T1000 (cell line): ENCODE measurements at regions not wholly inside any gene's neighbourhood (a gene's known extent, or its start where the extent isn't known, plus 50 kb on each side); places are given as distances from the start of the nearest gene placed in this dataset.
"Not testable (repeated sequence)": the region's sequence is repeated elsewhere in the genome, so short reads cannot be mapped to it uniquely, and the experiment has no call there.

Source experiments
- DNase-seq: peaks from one replicate; lab custom pipeline; 2025; ENCODE audit warnings: mixed read lengths; lab: John Stamatoyannopoulos, UW

- DNase-seq = no peak
These were observed 1100.7 kb upstream of the MIR17HG start for GRCh38 chr13:90246687-90247345.

DNA sequence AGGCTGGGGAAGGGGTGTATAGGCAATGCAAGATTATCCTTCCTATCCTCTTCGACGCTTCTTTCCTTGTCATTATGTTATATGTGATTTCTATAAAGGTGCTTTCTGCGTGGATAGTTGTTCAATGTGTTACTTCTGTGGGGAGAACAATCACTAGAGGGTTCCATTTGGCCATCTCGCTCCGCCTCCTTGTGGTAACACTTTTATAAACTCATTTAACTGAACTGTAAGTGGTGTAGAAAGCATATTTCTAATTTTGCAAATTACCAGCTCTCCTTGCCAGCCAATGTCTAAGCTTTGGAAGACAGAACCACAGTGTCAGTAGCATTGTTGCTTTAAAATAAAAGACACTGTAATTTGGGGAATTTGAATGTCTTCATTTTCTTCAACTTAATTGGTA lies 1093.7 kb upstream of the MIR17HG start:
- no peak for DNase-seq

GRCh38 chr13:90254437-90254836 lies 1093.0 kb upstream of the MIR17HG start:
- no peak for DNase-seq

DNA sequence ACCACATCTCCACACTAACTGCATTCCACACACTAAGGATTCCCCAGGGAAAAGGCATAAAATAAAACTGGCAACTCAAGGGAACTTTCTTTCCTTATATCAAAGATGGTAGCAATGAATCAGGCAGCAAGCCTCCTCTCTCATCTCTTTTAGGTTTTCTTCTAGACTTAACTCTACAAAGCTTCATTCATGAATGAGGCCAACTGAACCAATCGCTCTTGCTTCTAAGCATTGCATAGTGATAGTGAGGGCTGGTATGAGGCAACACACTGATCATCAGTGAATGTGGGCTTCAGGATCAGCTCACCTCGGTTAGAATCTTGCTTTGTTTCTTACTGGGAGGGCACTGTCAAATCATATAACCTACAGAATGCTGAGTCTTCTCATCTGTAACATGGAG lies 1090.7 kb upstream of the MIR17HG start:
- no peak for DNase-seq

GRCh38 chr13:90258129-90258528 lies 1089.4 kb upstream of the MIR17HG start:
- no peak for DNase-seq

GRCh38 chr13:90261343-90261742 lies 1086.1 kb upstream of the MIR17HG start:
- no peak for DNase-seq

- DNase-seq = no peak
These were observed 1077.3 kb upstream of the MIR17HG start for GRCh38 chr13:90270226-90270625.

- no peak for DNase-seq
These were observed 1075.1 kb upstream of the MIR17HG start for GRCh38 chr13:90272356-90272755.

DNA sequence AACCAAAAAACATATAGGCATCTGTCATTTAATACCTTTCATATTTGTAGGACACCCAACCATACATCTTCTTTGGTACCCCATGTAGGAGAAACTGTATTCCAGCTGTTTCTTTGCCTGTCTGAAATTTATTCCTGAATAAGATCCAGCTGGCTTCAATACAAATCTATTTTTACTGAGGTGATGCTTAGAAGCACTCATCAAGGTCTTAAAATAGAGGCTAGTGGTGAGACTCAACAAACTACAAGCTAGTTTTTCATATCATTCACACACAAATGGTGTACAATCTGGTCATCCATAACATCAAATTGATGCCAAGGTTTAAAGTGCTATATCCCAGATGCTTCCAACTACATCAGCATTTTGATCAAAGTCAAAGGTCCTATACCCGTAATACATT lies 1071.3 kb upstream of the MIR17HG start:
- DNase-seq = no peak

DNA sequence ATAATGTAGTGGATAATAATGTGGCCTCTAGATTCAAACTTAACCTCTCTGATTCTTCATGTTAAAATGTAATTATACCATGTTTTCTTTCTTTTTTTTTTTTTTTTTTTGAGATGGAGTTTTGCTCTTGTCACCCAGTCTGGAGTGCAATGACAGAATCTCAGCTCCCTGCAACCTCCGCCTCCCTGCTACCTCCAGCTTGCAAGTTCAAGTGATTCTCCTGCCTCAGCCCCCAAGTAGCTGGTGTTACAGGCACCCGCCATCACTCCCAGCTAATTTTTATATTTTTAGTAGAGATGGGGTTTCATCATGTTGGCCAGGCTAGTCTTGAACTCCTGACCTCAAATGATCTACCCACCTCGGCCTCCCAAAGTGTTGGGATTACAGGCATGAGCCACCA lies 1069.3 kb upstream of the MIR17HG start:
- not testable (repeated sequence) for DNase-seq

GRCh38 chr13:90281709-90282108 lies 1065.8 kb upstream of the MIR17HG start:
- no peak for DNase-seq

DNA sequence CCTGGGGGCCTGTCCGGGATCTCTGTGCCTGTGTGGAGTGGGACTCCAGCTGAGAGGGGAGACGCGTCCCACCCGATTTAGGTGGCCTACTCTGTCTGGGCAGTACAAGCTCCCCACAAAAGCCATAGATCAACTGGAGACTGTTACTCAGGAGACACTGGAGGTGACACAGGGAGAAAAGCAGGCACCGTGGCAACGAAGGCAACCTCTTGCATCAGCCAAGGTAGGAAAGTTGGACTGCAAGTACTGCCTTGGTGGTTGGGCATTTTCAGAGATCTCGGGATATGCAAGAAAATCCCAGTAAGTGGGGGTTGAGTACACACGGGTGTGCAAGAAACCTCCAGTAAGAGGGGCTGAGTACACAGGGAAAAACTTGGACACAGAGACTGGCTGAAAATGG lies 1060.0 kb upstream of the MIR17HG start:
- DNase-seq = no peak

- DNase-seq = no peak
These were observed 1053.6 kb upstream of the MIR17HG start for GRCh38 chr13:90293793-90294361.

GRCh38 chr13:90299238-90299637 lies 1048.2 kb upstream of the MIR17HG start:
- DNase-seq = no peak

DNA sequence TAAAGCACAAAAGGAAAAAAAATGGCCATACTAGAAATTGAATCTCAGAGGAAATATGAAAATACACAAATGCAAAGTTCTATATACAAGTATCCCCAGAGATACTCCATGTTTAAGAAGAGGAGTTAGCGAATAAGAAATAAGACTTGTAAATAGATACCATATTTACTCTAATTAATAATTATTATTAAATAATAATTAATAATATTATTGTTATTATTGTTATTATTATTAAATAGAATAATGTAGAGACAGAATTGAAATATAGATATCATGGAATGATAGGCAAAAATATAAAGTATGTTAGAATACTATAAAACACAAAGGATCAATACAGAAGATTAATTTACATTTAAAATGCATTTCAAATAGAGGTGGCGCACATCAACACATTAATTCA lies 1047.5 kb upstream of the MIR17HG start:
- DNase-seq = no peak

DNA sequence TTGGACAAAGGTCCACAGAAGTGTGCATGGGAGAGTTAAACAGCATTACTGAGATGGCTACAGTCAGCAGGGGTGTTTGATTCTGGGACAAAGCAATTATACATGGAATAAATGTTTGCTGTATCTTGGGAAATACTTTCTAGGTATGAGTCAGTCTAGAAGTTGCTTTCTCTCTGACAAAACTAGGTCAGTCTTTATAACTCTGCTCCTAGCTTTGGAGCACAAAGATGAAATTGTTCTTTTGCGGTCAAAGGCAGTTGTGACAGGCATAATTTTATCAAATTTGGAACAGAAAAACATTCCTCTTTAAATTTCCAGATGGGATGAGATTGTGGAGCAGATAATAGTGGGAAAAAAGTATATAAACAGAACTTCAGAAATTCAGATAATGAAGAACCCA lies 1045.4 kb upstream of the MIR17HG start:
- DNase-seq = no peak

- DNase-seq = no peak
These were observed 1041.7 kb upstream of the MIR17HG start for GRCh38 chr13:90305796-90306195.

GRCh38 chr13:90307136-90307535 lies 1040.4 kb upstream of the MIR17HG start:
- no peak for DNase-seq

GRCh38 chr13:90308249-90308648 lies 1039.2 kb upstream of the MIR17HG start:
- DNase-seq = no peak

DNA sequence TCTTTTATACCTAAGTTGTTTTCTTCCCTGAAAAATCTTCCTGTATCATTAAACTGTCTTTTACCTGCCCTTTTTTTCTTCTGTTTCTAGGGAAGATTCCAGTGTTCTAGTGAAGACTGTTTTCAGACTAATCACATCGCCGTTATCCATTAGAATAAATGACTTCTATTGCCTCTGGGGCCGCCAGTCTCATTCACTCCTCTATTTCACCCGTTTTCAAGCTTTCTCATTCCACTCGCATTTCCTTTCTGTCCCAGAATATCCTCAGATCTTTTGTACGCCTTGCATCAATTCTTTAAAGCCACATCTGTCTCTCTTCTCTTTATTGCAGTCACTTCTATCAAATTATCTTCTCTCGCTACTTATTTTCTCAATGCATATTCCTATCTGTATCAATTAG lies 1035.6 kb upstream of the MIR17HG start:
- DNase-seq = no peak

DNA sequence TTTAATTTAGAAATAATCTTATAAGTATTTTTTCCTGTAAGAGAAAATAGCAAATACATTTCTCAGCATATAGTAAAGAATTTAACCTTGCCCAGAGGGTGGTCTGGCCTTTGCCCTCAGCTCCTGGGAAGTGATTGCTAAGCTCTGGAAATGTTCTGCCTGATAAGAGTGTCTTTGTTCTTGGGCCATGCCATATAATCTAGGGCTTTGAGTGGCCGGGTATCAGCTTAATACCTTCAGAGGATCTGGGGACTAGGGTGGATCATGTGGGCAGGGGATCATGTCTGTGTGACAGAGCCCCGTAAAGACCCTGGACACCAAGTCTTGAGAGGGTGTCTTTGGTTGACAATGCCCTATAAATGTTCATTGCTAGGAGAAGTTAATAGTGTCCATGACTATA lies 1032.4 kb upstream of the MIR17HG start:
- DNase-seq = no peak

- no peak for DNase-seq
These were observed 1026.8 kb upstream of the MIR17HG start for GRCh38 chr13:90320664-90321063.

DNA sequence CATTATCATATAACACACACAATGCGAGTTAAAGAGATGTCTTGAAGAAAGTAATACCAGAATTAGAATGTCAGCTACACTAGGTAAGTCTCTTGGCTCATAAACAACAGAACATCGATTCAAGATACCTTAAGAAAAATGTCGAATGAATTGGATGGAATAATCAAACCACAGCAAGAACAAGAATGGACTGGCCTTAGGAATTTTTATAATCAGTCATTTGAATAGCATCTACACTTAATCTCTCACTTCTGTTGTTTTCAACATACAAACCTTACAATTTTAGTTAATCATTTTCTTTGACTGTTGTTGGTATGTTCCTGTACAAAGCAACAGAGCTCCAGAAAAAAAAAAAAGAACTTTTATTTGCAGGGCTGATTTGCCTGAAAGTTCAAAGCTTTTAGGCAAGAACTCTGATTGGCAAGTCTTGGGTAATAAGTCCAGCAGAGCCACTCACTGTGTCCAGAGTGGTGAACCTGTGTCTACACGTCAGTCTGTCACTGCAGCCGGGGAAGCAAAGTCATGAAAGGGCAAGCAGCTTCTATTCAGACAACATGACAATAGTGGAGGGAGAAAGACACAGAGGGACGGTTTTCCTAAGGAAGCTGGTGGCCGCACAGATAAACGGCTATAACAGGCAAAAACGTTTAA lies 1026.1 kb upstream of the MIR17HG start:
- no peak for DNase-seq

- DNase-seq = no peak
These were observed 1017.8 kb upstream of the MIR17HG start for GRCh38 chr13:90329641-90330040.
